A549 (cell line): ENCODE measurements at regions not wholly inside any gene's neighbourhood (a gene's known extent, or its start where the extent isn't known, plus 50 kb on each side); places are given as distances from the start of the nearest gene placed in this dataset.
A peak's percentile ranks its signal among the peaks of the same experiment; 100 is the strongest.

ENCODE experiments used
- ATAC-seq, 2 experiments: fragments of 200-7000 bp in 1 of 2; fragments of >200 bp in 1 of 2; cut with Nextera tagmentation in 1 of 2; cut with Tn5 transposase in 1 of 2; 3 replicates each; pipeline versions ENCODE4 v1.8.0 to v1.9.1; 2018 to 2020; ENCODE audit warnings: mild to moderate bottlenecking in 1 of 2, moderate library complexity in 1 of 2
- CTCF ChIA-PET: fragments of 300-600 bp; sonication (Branson Sonifier 250); formaldehyde crosslinking; extraction: SDS; loops from one replicate; lab custom pipeline; 2021; ENCODE audit warnings: antibody characterized with exemption, inconsistent platforms; lab: Yijun Ruan, JAX
- POLR2A ChIA-PET: fragments of 350-600 bp; formaldehyde crosslinking; extraction: SDS; loops from one replicate; lab custom pipeline; 2021; ENCODE audit warnings: antibody characterized with exemption, inconsistent platforms; lab: Yijun Ruan, JAX
- DNase-seq, 2 experiments: peaks; one replicate each; pipeline versions ENCODE4 v3.0.0 to v3.0.0-alpha.2; 2011 to 2016; ENCODE audit warnings: low read depth in 1 of 2, low spot score in 1 of 2
- FAIRE-seq: peaks from 2 replicates; lab custom pipeline; 2011; peaks lifted over from hg19 to GRCh38; lab: Jason Lieb, UNC
- H3K27ac ChIP-seq, 2 experiments: fragments of >200 bp; sonication (Bioruptor Twin); formaldehyde crosslinking; 3 replicates each; pipeline ENCODE4 v1.5.1; 2016 to 2017
- H3K4me1 ChIP-seq: fragments of >200 bp; sonication (Bioruptor Twin); formaldehyde crosslinking; 3 replicates; pipeline ENCODE4 v1.6.1; 2016
- H3K4me2 ChIP-seq: fragments of >200 bp; sonication (Bioruptor Twin); formaldehyde crosslinking; 3 replicates; pipeline ENCODE4 v1.6.1; 2016
- H3K4me3 ChIP-seq: fragments of >200 bp; sonication (Bioruptor Twin); formaldehyde crosslinking; 3 replicates; pipeline ENCODE4 v1.5.1; 2016
- H3K9me3 ChIP-seq: fragments of >200 bp; sonication (Bioruptor Twin); formaldehyde crosslinking; 3 replicates; pipeline ENCODE4 v1.6.1; 2016
- CHD2 ChIP-seq: fragments of 150-350 bp; IDR thresholded peaks from 2 replicates; pipeline ENCODE4 v1.6.1; 2014; ENCODE audit warnings: low read length; ENCODE audit not compliant: partially characterized antibody
- EHF ChIP-seq: fragments of 250-450 bp; sonication (Bioruptor Pico); IDR thresholded peaks from 2 replicates; pipeline ENCODE4 v1.5.0; 2020; ENCODE audit warnings: mild to moderate bottlenecking
- EHMT2 ChIP-seq: fragments of 200-600 bp; sonication (generic); IDR thresholded peaks from 2 replicates; pipeline ENCODE4 v1.6.1; 2016; ENCODE audit warnings: antibody characterized with exemption, low read depth, mild to moderate bottlenecking, moderate library complexity
- HMGXB4 ChIP-seq: fragments of 250-450 bp; sonication (Bioruptor Pico); IDR thresholded peaks from 2 replicates; pipeline ENCODE4 v1.5.0; 2021; ENCODE audit warnings: mild to moderate bottlenecking, moderate library complexity, borderline replicate concordance
- HOXB5 ChIP-seq: fragments of 250-450 bp; sonication (Bioruptor Pico); IDR thresholded peaks from 2 replicates; pipeline ENCODE4 v1.5.0; 2020; ENCODE audit warnings: mild to moderate bottlenecking, moderate library complexity
- KDM5A ChIP-seq: fragments of 200-600 bp; sonication (generic); IDR thresholded peaks from 2 replicates; pipeline ENCODE4 v1.6.1; 2016; ENCODE audit warnings: antibody characterized with exemption, mild to moderate bottlenecking
- NFE2L2 ChIP-seq: fragments of 150-350 bp; conservative IDR thresholded peaks from 2 replicates; pipeline ENCODE4 v1.6.1; 2014; ENCODE audit warnings: low read length
- NR3C1 ChIP-seq: fragments of >200 bp; sonication (Bioruptor Twin); formaldehyde crosslinking; IDR thresholded peaks from 3 replicates; pipeline ENCODE4 v1.6.1; 2017
- PHF8 ChIP-seq: fragments of 200-600 bp; sonication (generic); IDR thresholded peaks from 2 replicates; pipeline ENCODE4 v1.6.1; 2016; ENCODE audit warnings: low read depth, mild to moderate bottlenecking, antibody characterized with exemption, moderate library complexity, borderline replicate concordance
- POLR2A ChIP-seq: IDR thresholded peaks from 2 replicates; pipeline ENCODE4 v1.6.1; 2012; ENCODE audit warnings: mild to moderate bottlenecking, low read length
- RAD21 ChIP-seq, 2 experiments: fragments of >200 bp in 1 of 2; sonication (Bioruptor Twin) in 1 of 2; formaldehyde crosslinking in 1 of 2; IDR thresholded peaks in 1 of 2; conservative IDR thresholded peaks in 1 of 2; 2 replicates in 1 of 2; 3 replicates in 1 of 2; pipeline ENCODE4 v1.6.1; 2012 to 2018; ENCODE audit warnings: inconsistent platforms in 1 of 2
- RCOR1 ChIP-seq: fragments of 150-350 bp; IDR thresholded peaks from 2 replicates; pipeline ENCODE4 v1.6.1; 2014; ENCODE audit warnings: antibody characterized with exemption, low read length, low read depth
- RNF2 ChIP-seq: fragments of 200-600 bp; sonication (generic); IDR thresholded peaks from 2 replicates; pipeline ENCODE4 v1.6.1; 2016; ENCODE audit warnings: low read depth, mild to moderate bottlenecking, antibody characterized with exemption, moderate library complexity, borderline replicate concordance
- TP53 ChIP-seq: fragments of 250-450 bp; sonication (Bioruptor Pico); IDR thresholded peaks from 2 replicates; pipeline ENCODE4 v1.5.0; 2021; ENCODE audit warnings: mild to moderate bottlenecking, moderate library complexity
- USF2 ChIP-seq: fragments of 450-650 bp; IDR thresholded peaks from 2 replicates; pipeline ENCODE4 v1.6.1; 2014; ENCODE audit warnings: antibody characterized with exemption
- WGBS: methylation state at CpG from one replicate; pipeline ENCODE4 v1.1.6; 2017; ENCODE audit errors: missing lambda C conversion rate; 5-methylcytosine and 5-hydroxymethylcytosine counted together
- TF ChIP-seq, protein P1 (sequence below): IDR thresholded peaks from 2 replicates; pipeline ENCODE4 v1.6.1; 2012; ENCODE audit warnings: low read depth, borderline replicate concordance
- TF ChIP-seq, protein P2 (sequence below): fragments of >200 bp; sonication (Bioruptor Twin); formaldehyde crosslinking; IDR thresholded peaks from 2 replicates; pipeline ENCODE4 v1.6.1; 2016

GRCh38 chr12:125968413-125968812, 903.2 kb downstream of the AACS start:
- no peak for FAIRE-seq
- ATAC-seq, result no peak
- no peak overlapping the region for H3K4me2 ChIP-seq
- H3K27ac ChIP-seq, result no peak overlapping the region
- DNase-seq, result no peak
- H3K4me1 ChIP-seq, result no peaks in the 10 kb centered on the region
- no peaks in the 10 kb centered on the region for H3K9me3 ChIP-seq
- TF ChIP-seq EHF (CRISPR knock-in tag) (no peak), RAD21 (conservative IDR thresholded peaks at IDR 0.05 in 1 of 2, IDR thresholded peaks at IDR 0.05 in 1 of 2) (no peak), PHF8 (no peak)
- TF ChIP-seq, protein P1, sequence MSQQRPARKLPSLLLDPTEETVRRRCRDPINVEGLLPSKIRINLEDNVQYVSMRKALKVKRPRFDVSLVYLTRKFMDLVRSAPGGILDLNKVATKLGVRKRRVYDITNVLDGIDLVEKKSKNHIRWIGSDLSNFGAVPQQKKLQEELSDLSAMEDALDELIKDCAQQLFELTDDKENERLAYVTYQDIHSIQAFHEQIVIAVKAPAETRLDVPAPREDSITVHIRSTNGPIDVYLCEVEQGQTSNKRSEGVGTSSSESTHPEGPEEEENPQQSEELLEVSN, result no peak
- WGBS, result 2% methylated on average over 2 of the region's 2 CpGs
- H3K4me3 ChIP-seq, result no peak overlapping the region
- CTCF ChIA-PET, result no interaction called here
- POLR2A ChIA-PET, result no interaction called here

- no peak for ATAC-seq
- Histone ChIP-seq H3K27ac (no peak overlapping the region), H3K4me3 (no peak overlapping the region), H3K9me3 (no peaks in the 10 kb centered on the region), H3K4me1 (no peaks in the 10 kb centered on the region), H3K4me2 (no peak overlapping the region)
- 22% methylated on average over 3 of the region's 3 CpGs for WGBS
- DNase-seq, result no peak
- CTCF ChIA-PET, result no interaction called here
- FAIRE-seq, result no peak
- TF ChIP-seq RNF2, result no peak
- POLR2A ChIA-PET, result no interaction called here
Measured at GRCh38 chr12:125971981-125972380, 906.7 kb downstream of the AACS start.

- Histone ChIP-seq H3K4me1 (no peaks in the 10 kb centered on the region), H3K4me3 (no peak overlapping the region), H3K4me2 (no peak overlapping the region), H3K27ac (no peak overlapping the region), H3K9me3 (no peaks in the 10 kb centered on the region)
- DNase-seq (no peak), FAIRE-seq (no peak), ATAC-seq (no peak)
- ChIA-PET CTCF (no interaction called here), POLR2A (no interaction called here)
- 0% methylated on average over 2 of the region's 2 CpGs for WGBS
- no peak for TF ChIP-seq USF2
- no peak for TF ChIP-seq RNF2
- TF ChIP-seq PHF8, result no peak
- TF ChIP-seq NFE2L2, result no peak
- TF ChIP-seq POLR2A, result no peak
- TF ChIP-seq CHD2, result no peak
Measured at GRCh38 chr12:125978286-125978685, 913.1 kb downstream of the AACS start.

GRCh38 chr12:125981610-125982253, 916.5 kb downstream of the AACS start:
- Histone ChIP-seq H3K27ac (no peak overlapping the region), H3K9me3 (no peaks in the 10 kb centered on the region; the same call in 2 of the 3 replicates), H3K4me3 (no peak overlapping the region), H3K4me1 (no peaks in the 10 kb centered on the region), H3K4me2 (no peak overlapping the region)
- no peak for DNase-seq
- FAIRE-seq, result no peak
- TF ChIP-seq TP53 (no peak), KDM5A (no peak), EHF (CRISPR knock-in tag) (no peak)
- CTCF ChIA-PET, result no interaction called here
- POLR2A ChIA-PET, result no interaction called here
- WGBS, result 9% methylated on average over 7 of the region's 7 CpGs
- no peak for ATAC-seq

- H3K9me3 ChIP-seq, result no peaks in the 10 kb centered on the region; the same call in 2 of the 3 replicates
- POLR2A ChIA-PET, result no interaction called here
- FAIRE-seq (no peak), ATAC-seq (peak; percentile 46 to 74; a peak in 4 of 6 replicates), DNase-seq (peak; percentile 5 to 39)
- no peaks in the 10 kb centered on the region for H3K4me1 ChIP-seq
- H3K27ac ChIP-seq, result no peak overlapping the region
- no peak for TF ChIP-seq EHMT2
- TF ChIP-seq RCOR1, result no peak
- no peak for TF ChIP-seq HMGXB4 (CRISPR knock-in tag)
- no peak for TF ChIP-seq HOXB5
- no peak for TF ChIP-seq NR3C1
- TF ChIP-seq, protein P2, sequence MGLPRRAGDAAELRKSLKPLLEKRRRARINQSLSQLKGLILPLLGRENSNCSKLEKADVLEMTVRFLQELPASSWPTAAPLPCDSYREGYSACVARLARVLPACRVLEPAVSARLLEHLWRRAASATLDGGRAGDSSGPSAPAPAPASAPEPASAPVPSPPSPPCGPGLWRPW, result no peak
- peak overlapping the region; percentile 37; the same call in 2 of the 3 replicates for H3K4me3 ChIP-seq
- WGBS, result 16% methylated on average over 11 of the region's 24 CpGs
- H3K4me2 ChIP-seq, result peak overlapping the region; percentile 66
- CTCF ChIA-PET, result interaction anchor here (0.7 kb wide), 1 partner anchor 565 kb away, joined by 4 read pairs; no protein-coding TSS in a partner anchor
Measured at GRCh38 chr12:125983094-125983783, 918.0 kb downstream of the AACS start.
